BLaER1 treated with 17β-estradiol and CSF1 and Interleukin-3, amounts not matched to agents 10 nM and 100 nM (cell line): ENCODE measurements at regions not wholly inside any gene's neighbourhood (a gene's known extent, or its start where the extent isn't known, plus 50 kb on each side); places are given as distances from the start of the nearest gene placed in this dataset.

Experiments
- H3K27ac ChIP-seq, 11 experiments: shearing (Covaris generic); formaldehyde crosslinking; 2 replicates each; pipeline ENCODE4 v1.8.1; 2022
- H3K27me3 ChIP-seq, 11 experiments: shearing (Covaris generic); formaldehyde crosslinking; 2 replicates each; pipeline ENCODE4 v1.8.1; 2022
- H3K36me3 ChIP-seq, 11 experiments: shearing (Covaris generic); formaldehyde crosslinking; 2 replicates each; pipeline ENCODE4 v1.8.1; 2022
- H3K4me1 ChIP-seq, 10 experiments: shearing (Covaris generic); formaldehyde crosslinking; 2 replicates each; pipeline ENCODE4 v1.8.1; 2022
- H3K4me2 ChIP-seq, 11 experiments: shearing (Covaris generic); formaldehyde crosslinking; 2 replicates each; pipeline ENCODE4 v1.8.1; 2022
- H3K4me3 ChIP-seq, 10 experiments: shearing (Covaris generic); formaldehyde crosslinking; 2 replicates each; pipeline ENCODE4 v1.8.1; 2022
- H3K9ac ChIP-seq, 11 experiments: shearing (Covaris generic); formaldehyde crosslinking; 2 replicates each; pipeline ENCODE4 v1.8.1; 2022
- H3K9me3 ChIP-seq, 11 experiments: shearing (Covaris generic); formaldehyde crosslinking; replicated peaks in 1 of 11; 2 replicates each; pipeline ENCODE4 v1.8.1; 2022
- H4K20me1 ChIP-seq, 11 experiments: shearing (Covaris generic); formaldehyde crosslinking; 2 replicates each; pipeline ENCODE4 v1.8.1; 2022
- Cebpa-rat ChIP-seq, 11 experiments: shearing (Covaris generic); IDR thresholded peaks; 2 replicates each; pipeline ENCODE4 v1.8.1; 2022

DNA sequence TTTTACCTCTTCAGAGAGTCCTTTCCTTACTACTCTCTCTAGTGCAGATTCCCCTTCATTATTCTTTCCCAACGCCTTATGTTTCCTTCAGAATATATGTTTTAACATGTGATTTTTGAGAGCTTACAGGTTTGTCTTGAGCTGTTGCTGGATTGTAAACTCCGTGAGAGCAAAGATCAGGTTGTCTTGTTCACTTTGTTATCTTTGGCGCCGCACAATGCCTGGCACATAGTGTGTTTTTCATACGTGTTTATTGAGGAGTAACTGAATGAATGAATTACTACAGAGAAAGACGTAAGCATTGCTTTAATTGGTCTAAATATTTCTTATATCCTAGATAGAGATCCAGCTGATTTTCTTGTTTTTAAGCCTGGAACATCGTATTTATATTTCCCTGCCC, 80.5 kb upstream of the SLC4A4 start:
- TF ChIP-seq Cebpa-rat (IDR thresholded peaks at IDR 0.05) = no peak
- Histone ChIP-seq H3K4me1 (peaks cover 8 to 53% (median 20%) of the 10 kb centered on the region in 10 experiments; a peak in 19 of 20 replicates), H3K36me3 (no peaks in the 10 kb centered on the region), H4K20me1 (no peaks in the 10 kb centered on the region), H3K4me3 (no peak overlapping the region), H3K9ac (no peak overlapping the region), H3K9me3 (no peaks in the 10 kb centered on the region), H3K27ac (no peak overlapping the region), H3K4me2 (no peak overlapping the region), H3K27me3 (no peaks in the 10 kb centered on the region)

DNA sequence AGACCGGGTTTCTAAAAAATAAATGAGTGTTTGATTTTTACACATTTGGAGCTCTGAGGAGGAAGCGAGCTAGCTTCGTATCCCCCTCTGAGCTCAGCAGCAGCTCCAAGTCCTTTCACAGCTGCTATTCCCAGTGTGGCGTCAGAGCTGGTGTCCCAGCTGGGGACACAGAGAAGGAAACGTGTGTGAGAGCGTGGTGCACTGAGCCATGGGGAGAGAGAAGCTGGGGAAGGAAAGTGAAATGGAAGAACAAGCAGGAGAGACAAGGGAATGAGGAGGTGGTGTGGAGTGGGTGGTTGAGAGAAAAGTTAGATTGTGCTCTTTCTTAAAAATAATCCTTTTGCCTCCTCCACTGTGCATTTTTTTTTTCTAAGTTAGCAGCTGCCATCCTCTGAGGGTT, 79.5 kb upstream of the SLC4A4 start:
- TF ChIP-seq Cebpa-rat (IDR thresholded peaks at IDR 0.05) = no peak
- peaks cover 8 to 44% (median 20%) of the 10 kb centered on the region in 10 experiments; a peak in 19 of 20 replicates for H3K4me1 ChIP-seq
- no peaks in the 10 kb centered on the region for H3K27me3 ChIP-seq
- H4K20me1 ChIP-seq = no peaks in the 10 kb centered on the region
- H3K4me3 ChIP-seq = no peak overlapping the region
- peak overlapping the region in 9 of 11 experiments; percentile 35 to 80 (median 70); a peak in 19 of 22 replicates for H3K27ac ChIP-seq
- H3K36me3 ChIP-seq = no peaks in the 10 kb centered on the region
- peak overlapping the region in 9 of 11 experiments; percentile 42 to 72 (median 61); a peak in 17 of 22 replicates for H3K4me2 ChIP-seq
- peak overlapping the region in 3 of 11 experiments; percentile 23 to 46 (median 37); a peak in 3 of 22 replicates for H3K9ac ChIP-seq
- no peaks in the 10 kb centered on the region for H3K9me3 ChIP-seq

DNA sequence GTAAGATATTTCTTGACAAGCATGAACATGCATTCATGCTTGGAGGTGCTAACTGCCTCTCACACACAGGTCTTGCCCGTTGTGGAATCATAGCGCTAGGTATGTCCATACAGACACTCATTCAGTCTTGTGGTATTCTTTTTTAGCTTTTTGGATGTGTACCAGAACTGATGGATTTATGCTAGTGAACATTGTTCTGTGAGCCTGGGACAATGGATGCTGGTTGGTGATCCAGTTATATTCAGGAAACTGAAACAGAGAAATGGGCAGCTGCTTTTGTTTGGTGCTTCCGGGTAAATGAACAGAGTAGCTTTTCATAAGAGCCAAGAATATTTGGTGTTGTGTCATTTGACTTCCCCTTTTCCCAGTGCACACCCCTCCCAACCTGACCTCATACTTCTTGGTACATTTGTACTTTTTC, 78.9 kb upstream of the SLC4A4 start:
- no peak for TF ChIP-seq Cebpa-rat (IDR thresholded peaks at IDR 0.05)

DNA sequence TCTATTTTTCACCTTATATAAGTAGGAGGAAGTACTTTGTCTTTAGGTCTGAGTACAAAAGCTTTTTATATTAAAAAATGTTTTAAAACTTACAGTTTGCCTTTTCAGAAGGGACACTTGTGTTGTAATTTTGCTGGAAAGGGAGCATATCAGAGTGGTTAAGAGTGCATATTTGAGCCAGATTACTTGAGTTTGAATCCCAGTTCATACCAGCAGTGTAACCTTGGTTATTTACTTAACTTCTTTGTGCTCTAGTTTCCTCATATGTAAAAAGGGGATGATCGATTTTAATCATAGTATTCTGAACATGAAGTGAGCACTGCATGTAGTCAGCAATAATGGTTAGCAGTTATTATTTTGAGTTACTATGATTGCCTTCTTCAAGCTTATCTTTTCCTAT, 78.3 kb upstream of the SLC4A4 start:
- Histone ChIP-seq H3K36me3 (no peaks in the 10 kb centered on the region), H3K27me3 (no peaks in the 10 kb centered on the region), H3K9me3 (no peaks in the 10 kb centered on the region), H4K20me1 (no peaks in the 10 kb centered on the region), H3K4me1 (peaks cover 8 to 42% (median 25%) of the 10 kb centered on the region in 10 experiments; a peak in 19 of 20 replicates), H3K4me3 (no peak overlapping the region), H3K4me2 (peak overlapping the region in 6 of 11 experiments; percentile 36 to 68 (median 52); a peak in 10 of 22 replicates), H3K9ac (no peak overlapping the region), H3K27ac (peak overlapping the region in 8 of 11 experiments; percentile 18 to 80 (median 71); a peak in 15 of 22 replicates)
- TF ChIP-seq Cebpa-rat (IDR thresholded peaks at IDR 0.05) = no peak

More for the DNA sequence above, 78.9 kb upstream of the SLC4A4 start:
- H3K4me2 ChIP-seq = peak overlapping the region in 9 of 11 experiments; percentile 42 to 72 (median 61); a peak in 18 of 22 replicates
- H3K36me3 ChIP-seq = no peaks in the 10 kb centered on the region
- no peak overlapping the region for H3K4me3 ChIP-seq
- H3K4me1 ChIP-seq = peaks cover 8 to 39% (median 20%) of the 10 kb centered on the region in 10 experiments; a peak in 19 of 20 replicates
- no peaks in the 10 kb centered on the region for H3K27me3 ChIP-seq
- no peaks in the 10 kb centered on the region for H3K9me3 ChIP-seq
- H3K9ac ChIP-seq = peak overlapping the region in 5 of 11 experiments; percentile 17 to 46 (median 30); a peak in 6 of 22 replicates
- H3K27ac ChIP-seq = peak overlapping the region in 9 of 11 experiments; percentile 35 to 80 (median 70); a peak in 19 of 22 replicates
- no peaks in the 10 kb centered on the region for H4K20me1 ChIP-seq

DNA sequence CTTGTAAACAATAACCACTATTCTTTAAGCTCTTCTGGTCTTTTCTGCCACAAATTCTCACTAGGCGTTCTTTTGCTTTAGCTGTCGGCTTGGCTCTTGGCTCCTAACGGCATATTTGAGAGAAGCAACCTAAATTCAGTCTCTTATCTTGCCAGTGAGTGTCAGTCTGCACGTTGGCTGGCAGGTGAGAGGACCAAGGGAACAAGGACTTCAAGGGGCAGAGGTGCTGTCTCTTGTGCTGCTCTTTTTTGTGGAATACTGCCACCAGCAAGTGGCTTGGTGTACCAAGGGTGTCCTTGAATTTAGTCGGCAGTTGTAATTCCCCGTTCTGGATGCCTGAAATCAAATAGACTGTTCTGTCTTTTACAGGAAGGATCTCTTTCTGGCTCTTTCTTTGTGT, 77.8 kb upstream of the SLC4A4 start:
- Histone ChIP-seq H3K4me1 (peaks cover 10 to 46% (median 29%) of the 10 kb centered on the region in 10 experiments; a peak in 19 of 20 replicates), H3K4me3 (no peak overlapping the region), H3K9ac (no peak overlapping the region), H3K27ac (peak overlapping the region in 8 of 11 experiments; percentile 18 to 80 (median 71); a peak in 10 of 22 replicates), H3K27me3 (no peaks in the 10 kb centered on the region), H3K4me2 (peak overlapping the region in 4 of 11 experiments; percentile 36 to 68 (median 52); a peak in 5 of 22 replicates), H3K36me3 (no peaks in the 10 kb centered on the region), H3K9me3 (no peaks in the 10 kb centered on the region), H4K20me1 (no peaks in the 10 kb centered on the region)
- no peak for TF ChIP-seq Cebpa-rat (IDR thresholded peaks at IDR 0.05)

DNA sequence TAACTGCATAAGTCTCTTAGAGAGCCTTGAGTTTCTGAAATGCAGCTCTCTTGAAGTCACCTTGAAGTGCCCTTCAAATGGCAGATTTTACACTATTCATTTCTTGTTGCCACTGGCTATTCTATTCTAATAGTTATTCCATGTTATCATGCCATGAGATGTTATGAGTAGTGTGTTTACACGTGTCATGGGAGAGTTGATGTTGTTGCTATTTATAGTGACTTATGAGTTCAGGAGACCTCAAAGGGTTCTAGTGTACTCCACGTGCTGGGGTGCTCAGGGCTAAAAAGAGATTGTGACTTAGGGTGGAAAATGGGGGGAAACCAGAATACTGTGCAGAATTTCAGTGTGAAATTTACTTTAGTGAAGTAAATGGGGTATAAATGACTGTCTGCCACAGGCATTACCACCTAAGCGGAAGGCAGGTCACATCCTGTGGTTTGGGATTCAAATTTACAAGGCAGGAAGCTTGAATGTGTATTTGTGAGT, 77.1 kb upstream of the SLC4A4 start:
- Histone ChIP-seq H4K20me1 (no peaks in the 10 kb centered on the region), H3K36me3 (no peaks in the 10 kb centered on the region), H3K4me3 (no peak overlapping the region), H3K9ac (no peak overlapping the region), H3K9me3 (no peaks in the 10 kb centered on the region), H3K27me3 (no peaks in the 10 kb centered on the region), H3K27ac (peak overlapping the region in 2 of 11 experiments; percentile 70 to 78; a peak in 2 of 22 replicates), H3K4me2 (peak overlapping the region in 3 of 11 experiments; percentile 14 to 29 (median 25); a peak in 2 of 22 replicates), H3K4me1 (peaks cover 16 to 53% (median 36%) of the 10 kb centered on the region in 10 experiments; a peak in 19 of 20 replicates)
- no peak for TF ChIP-seq Cebpa-rat (IDR thresholded peaks at IDR 0.05)

DNA sequence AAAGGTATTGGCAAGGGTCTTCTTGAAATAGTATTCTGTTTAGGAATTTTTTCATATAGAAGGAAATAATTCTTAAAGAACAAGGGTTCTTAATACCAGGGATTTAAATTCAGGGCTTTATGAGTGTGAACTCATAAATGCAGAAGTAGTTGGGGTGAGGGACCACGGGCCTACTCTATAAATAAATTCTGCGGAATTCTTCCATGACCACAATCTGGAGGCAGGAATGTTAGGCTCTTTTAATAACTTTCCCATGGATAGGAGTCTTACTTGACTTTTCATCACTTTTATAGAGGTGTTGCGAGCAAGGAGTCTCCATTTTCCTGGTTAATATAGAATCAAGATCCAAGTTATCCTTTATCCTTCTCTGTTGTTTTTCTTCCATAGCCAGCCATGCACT, 76.7 kb upstream of the SLC4A4 start:
- Histone ChIP-seq H3K4me1 (peaks cover 19 to 58% (median 41%) of the 10 kb centered on the region in 10 experiments; a peak in 19 of 20 replicates), H3K9me3 (no peaks in the 10 kb centered on the region), H3K36me3 (no peaks in the 10 kb centered on the region), H3K4me2 (peak overlapping the region in 2 of 11 experiments; percentile 25 to 29; a peak in 2 of 22 replicates), H3K27me3 (no peaks in the 10 kb centered on the region), H3K4me3 (no peak overlapping the region), H4K20me1 (no peaks in the 10 kb centered on the region), H3K27ac (no peak overlapping the region), H3K9ac (no peak overlapping the region)
- TF ChIP-seq Cebpa-rat (IDR thresholded peaks at IDR 0.05) = no peak

DNA sequence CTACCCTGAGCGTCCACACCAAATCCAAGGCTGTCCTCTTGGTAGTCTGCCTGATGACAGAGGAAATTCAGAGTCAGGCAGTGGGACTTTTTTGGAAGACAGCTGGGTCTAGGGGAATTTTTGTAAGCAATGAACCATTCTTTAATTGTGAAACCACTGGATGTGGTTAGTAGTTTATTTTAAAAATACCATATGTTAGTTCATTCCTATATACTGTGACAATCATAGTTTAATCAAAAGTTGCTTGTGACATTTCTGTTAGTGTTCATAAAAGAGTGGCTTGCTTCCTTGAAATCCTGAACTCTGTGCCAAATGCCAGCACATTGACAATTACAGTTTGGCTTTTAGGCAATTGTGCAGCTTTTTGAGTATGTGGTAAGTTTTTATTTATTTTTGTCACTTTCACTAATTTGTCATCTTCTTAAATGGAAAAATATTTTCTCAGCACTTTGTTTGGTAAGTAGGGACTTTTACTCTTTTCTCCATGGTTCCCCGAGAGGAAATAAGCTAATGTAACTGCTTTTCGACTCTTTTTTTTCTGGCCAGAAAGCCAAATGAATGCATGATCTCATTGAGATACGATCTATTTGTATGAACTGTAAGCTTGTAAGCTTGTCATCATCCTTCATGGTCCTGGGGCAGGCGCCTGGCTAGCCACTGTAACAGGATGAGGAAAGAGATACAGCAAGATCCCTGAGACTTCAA, 72.6 kb upstream of the SLC4A4 start:
- H3K4me3 ChIP-seq = no peak overlapping the region; a peak in 1 of 20 replicates
- H3K27me3 ChIP-seq = no peaks in the 10 kb centered on the region
- peak overlapping the region; percentile 30 to 75 (median 55); a peak in 21 of 22 replicates for H3K4me2 ChIP-seq
- TF ChIP-seq Cebpa-rat (IDR thresholded peaks at IDR 0.05) = no peak
- H3K9me3 ChIP-seq = no peaks in the 10 kb centered on the region
- H3K9ac ChIP-seq = peak overlapping the region in 5 of 11 experiments; percentile 45 to 55 (median 53); a peak in 12 of 22 replicates
- no peaks in the 10 kb centered on the region for H3K36me3 ChIP-seq
- H3K27ac ChIP-seq = peak overlapping the region in 9 of 11 experiments; percentile 46 to 76 (median 67); a peak in 18 of 22 replicates
- H3K4me1 ChIP-seq = peaks cover 11 to 52% (median 33%) of the 10 kb centered on the region in 10 experiments; a peak in 19 of 20 replicates
- H4K20me1 ChIP-seq = no peaks in the 10 kb centered on the region

DNA sequence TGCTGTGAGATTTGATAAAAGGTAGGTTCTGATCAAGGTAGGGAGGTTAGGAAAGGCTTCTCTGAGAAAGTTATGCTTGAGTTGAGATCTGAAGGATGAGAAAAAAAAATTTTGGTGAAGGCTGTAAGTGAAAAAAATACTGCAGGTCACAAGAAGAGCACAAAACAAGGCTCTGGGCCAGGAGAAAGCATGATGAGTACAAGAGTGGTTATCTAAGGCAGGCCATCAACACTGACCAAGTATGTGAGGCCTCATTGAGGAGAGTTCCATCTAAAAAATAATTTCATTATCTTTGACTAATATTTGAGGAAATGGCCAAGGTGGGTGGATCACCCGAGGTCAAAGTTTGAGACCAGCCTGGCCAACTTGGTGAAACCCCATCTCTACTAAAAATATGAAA, 71.6 kb upstream of the SLC4A4 start:
- Histone ChIP-seq H3K4me2 (peak overlapping the region in 8 of 11 experiments; percentile 35 to 75 (median 58); a peak in 14 of 22 replicates), H3K9ac (peak overlapping the region in 1 of 11 experiments; percentile 54; a peak in 1 of 22 replicates), H3K27ac (peak overlapping the region in 10 of 11 experiments; percentile 3 to 76 (median 66); a peak in 18 of 22 replicates)

More for the DNA sequence above, 71.6 kb upstream of the SLC4A4 start:
- Histone ChIP-seq H3K36me3 (no peaks in the 10 kb centered on the region), H3K4me1 (peaks cover 11 to 42% (median 33%) of the 10 kb centered on the region in 10 experiments; a peak in 19 of 20 replicates), H3K4me3 (no peak overlapping the region), H3K9me3 (no peaks in the 10 kb centered on the region), H4K20me1 (no peaks in the 10 kb centered on the region), H3K27me3 (no peaks in the 10 kb centered on the region)
- no peak for TF ChIP-seq Cebpa-rat (IDR thresholded peaks at IDR 0.05)
